HG03460 (cell line): ENCODE measurements at regions not wholly inside any gene's neighbourhood (a gene's known extent, or its start where the extent isn't known, plus 50 kb on each side); places are given as distances from the start of the nearest gene placed in this dataset.

Experiments used
- ATAC-seq: cut with Tn5 transposase; IDR thresholded peaks from one replicate; pipeline ENCODE4 v1.9.1; 2021; ENCODE audit not compliant: unreplicated experiment

DNA sequence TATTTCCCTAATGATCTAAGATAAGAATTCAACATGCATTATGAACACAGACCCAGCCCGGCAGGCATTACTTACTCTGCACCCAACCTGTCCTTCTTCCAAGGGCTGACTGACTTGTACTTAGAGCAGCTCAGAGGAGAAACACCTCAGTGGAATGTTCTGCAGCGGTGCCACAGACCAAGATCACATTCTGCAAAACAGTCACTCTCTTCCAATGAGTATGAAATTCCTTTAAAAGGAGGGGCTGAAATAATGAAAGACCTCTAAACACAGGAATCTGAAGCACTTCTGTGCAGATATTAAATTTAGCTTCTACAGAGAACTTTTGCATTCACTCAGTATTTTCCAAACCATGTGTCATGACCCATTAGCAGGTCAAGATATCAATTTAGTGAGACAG lies 172.9 kb downstream of the ZDHHC21 start:
- no peak for ATAC-seq

DNA sequence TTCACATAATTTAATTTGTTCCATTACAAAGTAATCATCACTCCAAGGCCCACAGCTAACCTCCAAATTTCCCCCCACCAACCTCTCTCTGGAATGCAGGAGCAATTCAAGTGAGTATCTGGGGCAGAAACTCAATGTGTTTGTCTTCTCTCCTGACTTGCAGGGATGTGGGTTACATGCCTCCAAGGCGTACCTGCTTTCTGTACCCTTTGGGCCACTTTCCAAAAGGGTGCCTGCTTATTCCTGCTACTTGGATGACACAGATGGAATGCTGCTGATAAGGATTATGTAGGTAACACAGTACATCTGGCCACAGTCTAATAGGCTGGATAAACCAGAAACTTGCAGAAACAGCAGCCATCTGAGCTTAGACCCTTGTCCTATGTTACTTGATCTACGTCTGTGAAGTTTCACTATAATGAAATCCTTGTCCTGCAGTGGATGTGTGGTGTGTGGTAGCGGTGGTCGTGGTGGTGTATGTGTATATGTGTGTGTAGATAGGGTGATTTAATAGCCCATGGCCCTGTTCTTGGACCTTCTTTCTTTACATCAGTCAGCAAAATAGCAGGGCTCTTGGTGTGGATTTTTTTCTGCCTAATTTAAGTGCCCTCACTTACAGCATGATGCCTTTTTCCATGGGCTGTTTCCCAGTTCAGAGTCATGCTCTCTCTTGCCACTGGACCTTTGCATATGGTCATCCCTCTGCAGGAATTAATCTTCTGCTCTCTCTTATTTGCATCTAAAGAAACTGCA lies 175.9 kb downstream of the ZDHHC21 start:
- ATAC-seq: no peak

- ATAC-seq: no peak
Measured at GRCh38 chr9:14516656-14517055, 176.6 kb downstream of the ZDHHC21 start.

- no peak for ATAC-seq
Measured at GRCh38 chr9:14515571-14516198, 177.5 kb downstream of the ZDHHC21 start.

DNA sequence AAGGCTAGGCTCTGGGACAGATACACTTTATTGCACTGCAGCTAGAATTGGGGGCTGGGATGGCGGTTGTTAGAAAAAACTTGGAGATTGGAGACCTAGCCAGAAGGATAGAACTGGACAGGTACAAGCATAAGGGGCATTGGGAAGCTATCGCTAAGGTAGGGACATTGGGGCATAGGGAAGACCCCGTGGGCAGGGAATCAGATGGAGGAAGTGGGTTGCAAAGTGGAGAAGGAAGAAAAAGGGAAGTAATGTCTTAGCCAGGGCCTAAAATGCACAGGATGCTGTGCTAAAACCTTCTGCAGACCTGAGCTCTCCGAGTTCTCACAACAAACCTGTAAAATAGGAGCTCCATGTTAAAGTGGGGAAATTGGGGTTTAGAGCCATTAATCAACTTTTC lies 178.2 kb downstream of the ZDHHC21 start:
- ATAC-seq: no peak

DNA sequence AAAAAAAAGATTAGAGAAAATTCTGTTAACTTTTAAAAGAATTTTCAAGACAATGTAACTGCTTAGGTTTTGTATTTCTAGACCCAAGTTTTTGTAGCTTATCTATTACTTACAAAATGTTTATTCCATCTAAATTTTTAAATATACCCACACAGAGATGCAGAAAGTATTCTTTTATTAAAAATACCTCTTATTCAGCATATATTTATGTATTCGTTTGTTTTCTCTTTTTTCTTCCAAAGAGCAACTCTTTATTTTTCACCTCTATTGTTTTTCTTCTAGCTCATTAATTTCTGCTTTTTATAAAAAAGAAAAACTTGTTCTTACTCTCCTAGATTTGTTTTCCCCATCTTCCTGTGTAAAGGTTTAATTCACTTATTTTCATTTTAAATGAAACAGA lies 180.3 kb downstream of the ZDHHC21 start:
- ATAC-seq: no peak

DNA sequence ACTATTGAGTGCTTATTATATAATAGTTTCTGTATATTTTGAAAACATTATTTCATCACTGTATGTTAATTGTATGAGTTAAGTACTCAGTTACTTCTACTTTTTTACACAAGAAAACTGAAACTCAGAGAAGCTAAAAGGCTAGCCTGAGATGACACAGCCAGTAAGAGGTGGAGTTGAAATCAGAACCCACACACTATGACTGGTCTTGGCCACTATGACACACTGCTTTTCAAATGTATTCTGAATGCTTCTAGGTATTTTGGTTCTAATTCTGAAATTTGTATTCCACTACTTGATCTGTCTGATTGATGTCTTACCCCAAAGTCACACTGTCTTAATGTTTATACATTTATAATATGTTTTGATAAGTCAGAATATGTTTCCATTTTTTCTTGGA lies 181.8 kb downstream of the ZDHHC21 start:
- ATAC-seq: no peak

- ATAC-seq: no peak
Measured at GRCh38 chr9:14508884-14509283, 184.3 kb downstream of the ZDHHC21 start.

- ATAC-seq: no peak
Measured at GRCh38 chr9:14501366-14501765, 187.4 kb upstream of the NFIB start.

- no peak for ATAC-seq
Measured at GRCh38 chr9:14500705-14501104, 186.8 kb upstream of the NFIB start.

DNA sequence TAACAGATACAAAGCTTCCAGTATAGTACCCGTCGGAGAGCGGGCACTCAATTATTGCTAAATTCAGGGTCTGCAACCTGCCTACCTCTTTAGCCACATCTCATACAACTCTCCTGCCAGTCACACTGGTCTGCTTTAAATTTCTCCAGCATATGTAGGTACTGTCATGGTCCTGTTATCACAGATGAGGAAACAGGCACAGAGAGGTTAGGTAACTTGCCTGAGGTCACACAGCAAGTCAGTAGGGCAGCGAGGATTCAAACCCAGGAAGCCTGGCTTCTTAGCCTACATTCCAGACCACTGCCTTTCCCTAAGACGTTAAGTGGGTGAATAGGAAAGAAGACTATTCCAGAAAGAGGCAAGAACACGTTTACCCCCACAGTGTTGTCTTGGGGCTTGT lies 186.0 kb upstream of the NFIB start:
- ATAC-seq: no peak

- ATAC-seq: no peak
Measured at GRCh38 chr9:14498824-14499223, 184.9 kb upstream of the NFIB start.

DNA sequence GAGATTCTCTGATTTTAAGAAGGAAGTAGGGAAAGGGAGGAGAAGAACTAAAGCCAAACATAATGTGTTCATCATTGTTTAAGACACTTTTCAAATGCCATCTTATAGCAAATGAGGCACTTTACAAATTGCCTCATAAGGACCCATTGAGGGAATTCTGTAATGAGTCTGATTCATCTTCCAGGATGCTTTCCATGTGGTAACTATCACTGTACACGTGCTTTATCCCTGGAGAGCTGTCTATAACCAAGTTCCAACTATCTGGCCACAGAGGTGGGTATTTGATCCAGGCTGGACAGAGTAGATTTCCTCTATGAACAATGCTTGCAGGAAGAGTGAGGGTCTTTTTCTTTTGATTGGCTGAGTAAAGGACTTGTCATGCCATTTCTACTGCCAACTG lies 183.5 kb upstream of the NFIB start:
- no peak for ATAC-seq

DNA sequence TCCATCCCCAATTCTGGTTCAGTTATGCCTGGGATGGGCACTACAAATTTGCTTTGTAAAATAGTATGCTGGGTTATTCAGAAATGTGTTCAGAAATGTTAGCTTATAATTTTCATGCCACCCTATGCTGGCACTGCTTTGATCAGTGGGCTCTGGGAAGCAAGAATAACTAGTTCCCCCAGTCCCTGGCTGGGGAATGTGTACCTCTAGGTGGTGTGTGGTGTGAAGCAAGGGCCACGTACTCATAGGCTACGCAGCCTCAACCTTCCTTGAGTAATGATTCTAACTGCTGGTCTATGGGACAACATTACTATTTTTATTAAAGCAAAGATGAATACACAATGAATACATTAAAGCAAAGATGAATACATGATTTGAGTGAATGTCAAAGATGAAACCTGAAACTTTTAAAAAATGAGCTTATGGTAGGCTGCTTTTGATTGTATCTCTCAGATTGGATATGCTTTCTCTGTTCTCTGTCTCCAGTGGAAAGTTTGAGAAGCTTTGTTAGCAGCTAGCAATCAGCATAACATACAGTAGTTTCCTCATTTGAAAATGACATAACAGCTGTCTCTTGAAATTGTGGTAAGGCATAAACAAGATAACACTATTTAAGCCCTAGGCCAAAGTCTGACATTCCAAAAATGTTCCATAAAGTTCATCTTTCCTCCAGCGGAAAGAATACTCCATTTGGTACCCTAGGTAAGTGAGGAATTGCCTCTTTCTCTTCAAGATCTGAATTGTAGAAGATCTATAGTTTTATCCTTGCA lies 174.7 kb upstream of the NFIB start:
- no peak for ATAC-seq

- ATAC-seq: no peak
Measured at GRCh38 chr9:14487547-14488185, 173.7 kb upstream of the NFIB start.

DNA sequence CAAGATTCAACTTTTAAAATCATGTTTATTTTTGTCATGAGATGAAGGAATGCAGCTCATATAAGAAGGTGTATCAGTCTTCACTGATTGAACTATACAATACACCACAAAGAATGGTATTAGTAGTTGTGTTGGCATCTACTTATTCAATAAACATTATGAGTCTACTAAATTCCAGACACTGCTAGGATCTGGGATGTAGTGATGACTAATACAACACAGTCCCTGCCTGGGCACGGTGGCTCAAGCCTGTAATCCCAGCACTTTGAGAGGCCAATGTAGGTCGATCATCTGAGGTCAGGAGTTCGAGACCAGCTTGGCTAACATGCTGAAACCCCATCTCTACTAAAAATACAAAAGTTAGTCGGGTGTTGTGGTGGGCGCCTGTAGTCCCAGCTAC lies 171.4 kb upstream of the NFIB start:
- no peak for ATAC-seq

DNA sequence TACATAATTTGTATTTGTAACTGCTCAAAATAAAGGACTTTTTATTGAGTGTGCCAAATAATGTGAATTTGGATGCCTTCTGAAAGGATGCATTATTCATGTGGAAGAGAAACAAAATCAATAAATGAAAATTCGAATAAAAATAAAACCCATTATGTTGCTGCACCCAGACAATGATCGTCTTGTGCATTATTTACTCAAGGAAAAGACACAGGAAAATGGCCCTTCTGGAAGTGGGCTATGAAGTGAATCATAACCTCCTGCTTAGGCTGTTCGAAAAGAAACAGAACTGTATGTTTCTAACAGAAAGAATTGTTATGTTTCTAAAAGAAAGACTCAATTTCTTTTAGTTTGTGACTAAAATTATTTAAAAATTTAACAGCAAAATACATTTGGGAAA lies 168.9 kb upstream of the NFIB start:
- ATAC-seq: no peak

DNA sequence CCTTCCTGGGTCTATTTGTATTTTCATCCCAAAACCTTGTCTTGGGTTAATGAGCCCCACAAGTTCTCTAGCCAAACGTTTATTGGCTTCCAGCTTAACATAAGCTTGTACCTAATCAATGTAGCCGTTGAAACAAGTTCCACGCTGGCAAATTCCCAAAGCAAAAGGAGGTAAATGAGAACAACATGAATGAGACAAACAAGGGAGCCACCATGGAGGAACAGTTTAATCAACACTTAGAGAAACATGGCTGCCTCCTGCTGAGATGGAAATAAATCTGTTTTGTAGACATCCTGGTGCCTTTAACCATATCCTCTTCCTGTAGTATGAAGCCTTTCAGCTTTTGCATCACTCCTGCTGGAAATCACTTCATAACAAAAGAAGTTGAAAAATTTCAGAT lies 166.6 kb upstream of the NFIB start:
- ATAC-seq: no peak

- no peak for ATAC-seq
Measured at GRCh38 chr9:14479163-14479560, 165.2 kb upstream of the NFIB start.

DNA sequence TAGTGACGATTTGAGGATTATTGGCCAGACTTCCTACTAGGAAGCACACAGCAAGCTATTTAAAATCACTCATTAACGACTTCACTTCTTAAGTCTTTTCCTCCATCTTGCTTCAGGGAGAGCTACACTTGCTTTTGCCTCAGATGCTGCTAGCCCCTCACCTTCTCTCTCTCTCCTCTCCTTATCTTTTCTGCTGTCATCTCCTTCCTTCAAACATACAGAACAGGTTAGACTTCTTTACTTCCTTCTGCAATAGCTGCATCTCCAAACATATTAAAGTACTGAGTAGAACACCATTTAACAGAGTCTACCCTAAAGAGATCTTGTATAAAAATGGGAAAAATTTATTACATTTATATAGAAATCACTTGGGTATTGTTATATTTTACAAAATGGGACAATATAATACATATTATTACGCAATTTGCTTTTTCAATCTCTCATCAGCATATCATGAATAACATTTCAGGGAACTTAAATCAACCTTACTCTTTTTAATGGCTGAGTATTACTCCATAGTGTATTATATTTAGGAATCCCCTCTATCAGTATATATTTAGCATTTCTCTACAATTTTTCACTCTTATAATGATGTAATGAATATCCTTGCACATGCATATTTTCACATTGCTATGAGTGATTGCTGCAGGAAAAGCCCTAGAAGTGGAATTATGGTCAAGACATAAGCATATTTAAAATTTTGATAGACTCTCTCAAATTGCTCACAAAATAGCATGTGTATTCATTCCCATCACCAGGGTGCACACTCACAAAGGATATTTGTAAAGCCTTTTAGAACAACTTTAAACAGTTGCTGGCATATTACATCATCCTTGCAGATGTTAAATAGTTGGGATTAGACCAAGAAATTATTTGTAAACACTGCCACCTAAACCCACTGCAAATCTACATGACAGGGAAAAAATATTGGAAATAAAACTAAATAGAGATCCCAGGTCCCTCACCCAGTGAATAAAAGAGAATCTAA lies 164.5 kb upstream of the NFIB start:
- ATAC-seq: no peak
